ENCODE measurements at regions not wholly inside any gene's neighbourhood (a gene's known extent, or its start where the extent isn't known, plus 50 kb on each side); places are given as distances from the start of the nearest gene placed in this dataset.

- no peaks in the 10 kb centered on the region for H3K79me2 ChIP-seq (ENCODE audit: control insufficient read depth, insufficient read depth, low read length)
- DNase-seq (ENCODE audit: low read depth, low spot score) (no peak), FAIRE-seq (no peak)
- H3K27ac ChIP-seq (ENCODE audit: control insufficient read depth, insufficient read depth, low read length), result no peak overlapping the region
- no peak overlapping the region for H3K4me3 ChIP-seq (ENCODE audit: control insufficient read depth in 2 of 3, extremely low read depth in 1 of 3, insufficient read depth in 2 of 3, low read depth in 1 of 3, low read length in 3 of 3)
- no peaks in the 10 kb centered on the region for H3K4me1 ChIP-seq (ENCODE audit: control insufficient read depth, extremely low read depth, insufficient read depth, low read length)
- no peaks in the 10 kb centered on the region for H3K36me3 ChIP-seq (ENCODE audit: control insufficient read depth in 2 of 2, extremely low read depth in 1 of 2, insufficient read depth in 2 of 2, low read length in 2 of 2)
- no peaks in the 10 kb centered on the region for H3K9me3 ChIP-seq (ENCODE audit: control insufficient read depth, low read depth, low read length)
- no peak overlapping the region for H3K9ac ChIP-seq (ENCODE audit: control insufficient read depth, extremely low read depth, insufficient read depth, low read length)
- dilution Hi-C loops (cut with MboI; ENCODE audit: extremely low pct_ligation_motif_present, low sequenced_read_pairs), result no loop called here
- H3K27me3 ChIP-seq (ENCODE audit: control insufficient read depth, extremely low read depth, insufficient read depth, low read length), result no peaks in the 10 kb centered on the region
- no peaks in the 10 kb centered on the region for H4K20me1 ChIP-seq (ENCODE audit: control insufficient read depth, extremely low read depth, insufficient read depth, low read length)
- no peak overlapping the region for H2AFZ ChIP-seq (ENCODE audit: control insufficient read depth, low read length)
- H3K4me2 ChIP-seq (ENCODE audit: control insufficient read depth, extremely low read depth, insufficient read depth, low read depth, low read length), result no peak overlapping the region
- H3K9me1 ChIP-seq (ENCODE audit: control insufficient read depth, extremely low read depth, insufficient read depth, low read length), result no peaks in the 10 kb centered on the region
- TF ChIP-seq EZH2 (IDR thresholded peaks at IDR 0.05; ENCODE audit: low read length), result no peak
Observed at GRCh38 chr10:8661886-8662285, 607.4 kb downstream of the GATA3 start.

GRCh38 chr10:8663131-8663530 is 608.6 kb downstream of the GATA3 start:
- no peaks in the 10 kb centered on the region for H3K9me1 ChIP-seq (ENCODE audit: control insufficient read depth, extremely low read depth, insufficient read depth, low read length)
- no peaks in the 10 kb centered on the region for H3K79me2 ChIP-seq (ENCODE audit: control insufficient read depth, insufficient read depth, low read length)
- H3K4me2 ChIP-seq (ENCODE audit: control insufficient read depth, extremely low read depth, insufficient read depth, low read depth, low read length), result no peak overlapping the region
- FAIRE-seq (no peak), DNase-seq (ENCODE audit: low read depth, low spot score) (no peak)
- TF ChIP-seq EZH2 (IDR thresholded peaks at IDR 0.05; ENCODE audit: low read length) (no peak), CTCF (optimal IDR thresholded peaks at IDR 0.05 in 1 of 3, IDR thresholded peaks at IDR 0.05 in 1 of 3, conservative IDR thresholded peaks at IDR 0.05 in 1 of 3; ENCODE audit: extremely low read depth in 1 of 3, insufficient read depth in 2 of 3, low read length in 3 of 3) (no peak)
- H3K27ac ChIP-seq (ENCODE audit: control insufficient read depth, insufficient read depth, low read length), result no peak overlapping the region
- dilution Hi-C loops (cut with MboI; ENCODE audit: extremely low pct_ligation_motif_present, low sequenced_read_pairs), result no loop called here
- no peaks in the 10 kb centered on the region for H3K9me3 ChIP-seq (ENCODE audit: control insufficient read depth, low read depth, low read length)
- no peak overlapping the region for H2AFZ ChIP-seq (ENCODE audit: control insufficient read depth, low read length)
- H3K9ac ChIP-seq (ENCODE audit: control insufficient read depth, extremely low read depth, insufficient read depth, low read length), result no peak overlapping the region
- H3K4me1 ChIP-seq (ENCODE audit: control insufficient read depth, extremely low read depth, insufficient read depth, low read length), result no peaks in the 10 kb centered on the region
- H4K20me1 ChIP-seq (ENCODE audit: control insufficient read depth, extremely low read depth, insufficient read depth, low read length), result no peaks in the 10 kb centered on the region
- no peaks in the 10 kb centered on the region for H3K36me3 ChIP-seq (ENCODE audit: control insufficient read depth in 2 of 2, extremely low read depth in 1 of 2, insufficient read depth in 2 of 2, low read length in 2 of 2)
- H3K27me3 ChIP-seq (ENCODE audit: control insufficient read depth, extremely low read depth, insufficient read depth, low read length), result no peaks in the 10 kb centered on the region
- no peak overlapping the region for H3K4me3 ChIP-seq (ENCODE audit: control insufficient read depth in 2 of 3, extremely low read depth in 1 of 3, insufficient read depth in 2 of 3, low read depth in 1 of 3, low read length in 3 of 3)

DNA sequence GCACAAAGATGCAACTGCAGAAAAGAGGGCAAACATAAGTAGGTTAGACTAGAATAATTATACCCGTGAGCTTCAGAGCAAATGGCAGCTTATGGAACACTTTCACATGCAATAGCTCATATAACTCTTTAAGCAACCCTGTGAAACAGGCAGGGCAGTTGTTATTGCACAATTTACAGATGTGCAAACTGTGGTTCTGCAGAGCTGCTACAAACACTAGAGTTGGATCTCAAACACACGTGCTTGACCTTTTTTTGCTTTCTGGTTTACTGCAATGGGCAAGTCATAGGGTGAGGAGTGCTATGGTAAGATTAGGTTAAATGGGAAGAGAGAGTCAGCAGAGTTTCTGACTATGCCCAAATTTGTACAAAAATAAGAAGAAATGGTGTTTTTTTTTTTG is 610.8 kb downstream of the GATA3 start:
- dilution Hi-C loops (cut with MboI; ENCODE audit: extremely low pct_ligation_motif_present, low sequenced_read_pairs), result no loop called here
- no peak overlapping the region for H3K4me3 ChIP-seq (ENCODE audit: control insufficient read depth in 2 of 3, extremely low read depth in 1 of 3, insufficient read depth in 2 of 3, low read depth in 1 of 3, low read length in 3 of 3)
- H3K4me2 ChIP-seq (ENCODE audit: control insufficient read depth, extremely low read depth, insufficient read depth, low read depth, low read length), result no peak overlapping the region
- H3K79me2 ChIP-seq (ENCODE audit: control insufficient read depth, insufficient read depth, low read length), result no peaks in the 10 kb centered on the region
- no peak overlapping the region for H2AFZ ChIP-seq (ENCODE audit: control insufficient read depth, low read length)
- peaks cover 5% of the 10 kb centered on the region for H3K4me1 ChIP-seq (ENCODE audit: control insufficient read depth, extremely low read depth, insufficient read depth, low read length)
- no peak for DNase-seq (ENCODE audit: low read depth, low spot score)
- no peaks in the 10 kb centered on the region for H3K27me3 ChIP-seq (ENCODE audit: control insufficient read depth, extremely low read depth, insufficient read depth, low read length)
- no peaks in the 10 kb centered on the region for H3K9me3 ChIP-seq (ENCODE audit: control insufficient read depth, low read depth, low read length)
- TF ChIP-seq CTCF (optimal IDR thresholded peaks at IDR 0.05 in 1 of 3, IDR thresholded peaks at IDR 0.05 in 1 of 3, conservative IDR thresholded peaks at IDR 0.05 in 1 of 3; ENCODE audit: extremely low read depth in 1 of 3, insufficient read depth in 2 of 3, low read length in 3 of 3) (no peak), EZH2 (IDR thresholded peaks at IDR 0.05; ENCODE audit: low read length) (no peak)
- no peak overlapping the region for H3K27ac ChIP-seq (ENCODE audit: control insufficient read depth, insufficient read depth, low read length)
- no peaks in the 10 kb centered on the region for H4K20me1 ChIP-seq (ENCODE audit: control insufficient read depth, extremely low read depth, insufficient read depth, low read length)
- no peak for FAIRE-seq
- no peaks in the 10 kb centered on the region for H3K9me1 ChIP-seq (ENCODE audit: control insufficient read depth, extremely low read depth, insufficient read depth, low read length)
- no peaks in the 10 kb centered on the region for H3K36me3 ChIP-seq (ENCODE audit: control insufficient read depth in 2 of 2, extremely low read depth in 1 of 2, insufficient read depth in 2 of 2, low read length in 2 of 2)
- no peak overlapping the region for H3K9ac ChIP-seq (ENCODE audit: control insufficient read depth, extremely low read depth, insufficient read depth, low read length)
